ENCODE measurements at regions not wholly inside any gene's neighbourhood (a gene's known extent, or its start where the extent isn't known, plus 50 kb on each side); places are given as distances from the start of the nearest gene placed in this dataset.

DNA sequence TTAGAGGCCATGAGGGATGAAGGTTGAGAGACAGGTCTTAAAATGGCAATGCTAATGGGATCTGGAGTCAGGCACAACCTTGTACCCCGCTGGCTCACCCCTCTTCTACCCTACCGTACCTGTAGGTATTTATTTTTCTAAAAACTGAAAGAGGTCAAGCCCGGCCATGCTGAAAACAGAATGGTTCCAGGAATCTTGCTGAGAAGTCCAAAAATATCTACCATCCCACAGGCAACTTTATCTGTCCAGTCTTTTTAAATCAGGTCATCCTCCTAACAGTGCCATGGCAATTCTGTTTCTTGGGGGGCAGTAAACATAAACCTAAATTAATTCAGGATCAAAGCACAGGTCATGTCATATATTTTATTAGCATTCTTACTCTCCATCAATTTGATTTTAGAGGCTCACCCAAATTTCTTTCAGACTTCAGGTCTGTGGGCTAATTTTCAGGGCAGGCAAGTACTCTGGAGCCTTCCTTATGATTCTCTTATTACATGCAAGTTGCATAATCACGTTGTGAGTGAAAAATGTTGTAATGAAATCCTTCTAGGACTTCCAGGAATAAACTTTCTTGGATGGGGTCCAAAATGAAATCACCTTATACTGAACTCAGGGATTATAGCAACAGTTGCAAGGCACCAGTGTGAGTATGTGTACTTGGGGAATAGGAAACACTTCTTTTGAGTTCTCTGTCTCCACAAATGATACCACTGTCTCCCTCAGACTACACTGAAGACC, 102.7 kb upstream of the NREP start:
- no peak overlapping the region for H2BK15ac ChIP-seq (ENCODE audit: low read length)
- no peak overlapping the region for H3K14ac ChIP-seq (ENCODE audit: low read length)
- H3K27ac ChIP-seq (replicated peaks; ENCODE audit: low read length), result no peak overlapping the region
- H3K9me3 ChIP-seq (replicated peaks in 1 of 2; ENCODE audit: control insufficient read depth in 2 of 2, insufficient read depth in 1 of 2, low read depth in 1 of 2, low read length in 2 of 2), result no peaks in the 10 kb centered on the region
- no peak overlapping the region for H3K9ac ChIP-seq (ENCODE audit: low read depth, low read length, poor library complexity)
- H3K36me3 ChIP-seq (replicated peaks in 1 of 2; ENCODE audit: control insufficient read depth in 2 of 2, insufficient read depth in 2 of 2, low read length in 2 of 2), result no peaks in the 10 kb centered on the region
- no peak overlapping the region for H4K91ac ChIP-seq (ENCODE audit: low read depth, low read length, poor library complexity)
- no peak overlapping the region for H3K4me2 ChIP-seq (ENCODE audit: insufficient read depth, low read length, poor library complexity, severe bottlenecking)
- H3K4me1 ChIP-seq (ENCODE audit: control insufficient read depth in 2 of 2, insufficient read depth in 1 of 2, low read depth in 1 of 2, low read length in 2 of 2), result peaks cover 5 to 9% of the 10 kb centered on the region in 2 donors
- H2BK5ac ChIP-seq (ENCODE audit: low read length), result no peak overlapping the region
- H2BK120ac ChIP-seq (ENCODE audit: low read depth, low read length), result no peak overlapping the region
- no peak overlapping the region for H3K18ac ChIP-seq (ENCODE audit: low read length)
- no peak for DNase-seq (ENCODE audit: low spot score)
- no CpG with 5 or more reads among the region's 4 CpGs for WGBS, 2 donors (ENCODE audit: extremely low coverage in 2 of 2, insufficient read length in 2 of 2, insufficient replicate concordance in 1 of 2)
- H2AK5ac ChIP-seq (ENCODE audit: low read depth, low read length), result no peak overlapping the region
- H3K4ac ChIP-seq (ENCODE audit: low read length), result no peak overlapping the region
- no peak overlapping the region for H4K8ac ChIP-seq (ENCODE audit: low read depth, low read length)
- H3K4me3 ChIP-seq (ENCODE audit: low read length in 2 of 2), result no peak overlapping the region
- H3K23ac ChIP-seq (ENCODE audit: low read depth, low read length, poor library complexity), result no peak overlapping the region
- H2BK12ac ChIP-seq (ENCODE audit: low read length), result no peak overlapping the region
- peaks cover 0 to 5% (median 0%) of the 10 kb centered on the region in 3 experiments for H3K27me3 ChIP-seq (ENCODE audit: control insufficient read depth in 3 of 3, insufficient read depth in 3 of 3, low read depth in 1 of 3, low read length in 3 of 3)
- H3K79me1 ChIP-seq (ENCODE audit: low read depth, low read length), result no peaks in the 10 kb centered on the region
- H2AFZ ChIP-seq (ENCODE audit: low read length), result no peak overlapping the region

GRCh38 chr5:111859031-111859430, 102.0 kb upstream of the NREP start:
- H3K4me3 ChIP-seq (ENCODE audit: low read length in 2 of 2), result no peak overlapping the region
- H3K23ac ChIP-seq (ENCODE audit: low read depth, low read length, poor library complexity), result no peak overlapping the region
- H2BK5ac ChIP-seq (ENCODE audit: low read length), result no peak overlapping the region
- no peak overlapping the region for H3K14ac ChIP-seq (ENCODE audit: low read length)
- H3K36me3 ChIP-seq (replicated peaks in 1 of 2; ENCODE audit: control insufficient read depth in 2 of 2, insufficient read depth in 2 of 2, low read length in 2 of 2), result no peaks in the 10 kb centered on the region
- peaks cover 5 to 9% of the 10 kb centered on the region in 2 donors for H3K4me1 ChIP-seq (ENCODE audit: control insufficient read depth in 2 of 2, insufficient read depth in 1 of 2, low read depth in 1 of 2, low read length in 2 of 2)
- H3K9ac ChIP-seq (ENCODE audit: low read depth, low read length, poor library complexity), result no peak overlapping the region
- H3K9me3 ChIP-seq (replicated peaks in 1 of 2; ENCODE audit: control insufficient read depth in 2 of 2, insufficient read depth in 1 of 2, low read depth in 1 of 2, low read length in 2 of 2), result no peaks in the 10 kb centered on the region
- no peak overlapping the region for H3K27ac ChIP-seq (replicated peaks; ENCODE audit: low read length)
- no peak overlapping the region for H4K8ac ChIP-seq (ENCODE audit: low read depth, low read length)
- no peak overlapping the region for H2AK5ac ChIP-seq (ENCODE audit: low read depth, low read length)
- no peak overlapping the region for H4K91ac ChIP-seq (ENCODE audit: low read depth, low read length, poor library complexity)
- no peak overlapping the region for H2BK120ac ChIP-seq (ENCODE audit: low read depth, low read length)
- H3K79me1 ChIP-seq (ENCODE audit: low read depth, low read length), result no peaks in the 10 kb centered on the region
- peaks cover 0 to 5% (median 0%) of the 10 kb centered on the region in 3 experiments for H3K27me3 ChIP-seq (ENCODE audit: control insufficient read depth in 3 of 3, insufficient read depth in 3 of 3, low read depth in 1 of 3, low read length in 3 of 3)
- no peak overlapping the region for H3K18ac ChIP-seq (ENCODE audit: low read length)
- no peak overlapping the region for H2BK12ac ChIP-seq (ENCODE audit: low read length)
- no peak overlapping the region for H2BK15ac ChIP-seq (ENCODE audit: low read length)
- no peak overlapping the region for H3K4me2 ChIP-seq (ENCODE audit: insufficient read depth, low read length, poor library complexity, severe bottlenecking)
- DNase-seq (ENCODE audit: low spot score), result no peak
- no peak overlapping the region for H3K4ac ChIP-seq (ENCODE audit: low read length)
- H2AFZ ChIP-seq (ENCODE audit: low read length), result no peak overlapping the region

DNA sequence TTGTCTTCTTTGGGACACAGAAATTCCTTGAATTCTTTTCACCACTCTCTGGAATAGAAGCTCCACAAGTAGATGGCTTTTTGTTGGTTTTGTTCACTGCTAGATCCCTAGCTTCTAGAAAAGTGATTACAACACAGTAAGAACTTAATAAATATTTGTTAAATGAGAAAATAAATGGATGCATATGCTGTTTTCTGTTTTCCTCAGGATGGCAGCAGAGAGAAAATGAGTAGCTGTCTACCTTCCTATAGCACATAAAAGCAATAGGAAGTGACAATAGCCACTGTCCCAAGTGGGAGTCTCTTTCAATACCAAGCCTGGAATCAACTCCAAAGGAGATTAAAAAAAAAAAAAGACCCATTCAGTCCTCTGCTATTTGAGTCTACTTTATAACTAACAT, 100.6 kb upstream of the NREP start:
- Histone ChIP-seq H3K36me3 (replicated peaks in 1 of 2; ENCODE audit: control insufficient read depth in 2 of 2, insufficient read depth in 2 of 2, low read length in 2 of 2) (no peaks in the 10 kb centered on the region), H3K9me3 (replicated peaks in 1 of 2; ENCODE audit: control insufficient read depth in 2 of 2, insufficient read depth in 1 of 2, low read depth in 1 of 2, low read length in 2 of 2) (no peaks in the 10 kb centered on the region)
- no peak for DNase-seq (ENCODE audit: low spot score)

DNA sequence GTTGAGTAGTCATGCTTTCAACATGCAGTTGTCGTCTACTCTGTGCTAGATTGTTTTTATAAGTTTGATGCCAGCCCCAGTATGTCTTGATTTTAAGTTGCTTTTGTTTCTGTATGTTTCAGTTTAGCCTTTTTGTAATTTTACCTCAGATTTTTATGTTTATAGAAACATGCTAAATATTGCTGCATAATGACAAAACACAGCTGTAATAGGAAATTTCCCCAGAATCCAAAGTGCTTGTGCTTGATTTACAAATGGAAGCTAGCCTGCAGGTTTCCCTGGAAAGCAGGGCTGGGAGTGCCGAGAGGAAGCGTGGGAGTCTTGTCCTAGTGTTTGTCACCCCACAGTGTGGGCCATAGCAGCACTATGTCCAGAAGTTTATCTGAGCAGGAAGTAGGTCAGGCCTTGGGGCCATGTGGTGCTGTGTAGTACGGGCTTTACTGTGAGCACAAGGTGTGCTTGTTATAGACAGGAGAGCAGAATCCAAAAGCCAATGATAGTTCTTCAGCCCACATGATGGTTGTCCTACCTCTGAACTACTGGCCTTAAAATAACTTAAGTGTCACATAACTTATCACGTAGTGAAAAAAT, 100.0 kb upstream of the NREP start:
- Histone ChIP-seq H2BK15ac (ENCODE audit: low read length) (no peak overlapping the region), H3K4ac (ENCODE audit: low read length) (no peak overlapping the region), H3K27ac (replicated peaks; ENCODE audit: low read length) (no peak overlapping the region), H3K27me3 (ENCODE audit: control insufficient read depth in 3 of 3, insufficient read depth in 3 of 3, low read depth in 1 of 3, low read length in 3 of 3) (peaks cover 0 to 5% (median 0%) of the 10 kb centered on the region in 3 experiments), H2BK12ac (ENCODE audit: low read length) (no peak overlapping the region), H3K4me1 (ENCODE audit: control insufficient read depth in 2 of 2, insufficient read depth in 1 of 2, low read depth in 1 of 2, low read length in 2 of 2) (peaks cover 5 to 9% of the 10 kb centered on the region in 2 donors), H3K14ac (ENCODE audit: low read length) (no peak overlapping the region), H3K18ac (ENCODE audit: low read length) (peak overlapping the region; percentile 68), H4K91ac (ENCODE audit: low read depth, low read length, poor library complexity) (no peak overlapping the region), H3K9me3 (replicated peaks in 1 of 2; ENCODE audit: control insufficient read depth in 2 of 2, insufficient read depth in 1 of 2, low read depth in 1 of 2, low read length in 2 of 2) (no peaks in the 10 kb centered on the region), H2AFZ (ENCODE audit: low read length) (no peak overlapping the region), H2AK5ac (ENCODE audit: low read depth, low read length) (no peak overlapping the region), H3K4me3 (ENCODE audit: low read length in 2 of 2) (no peak overlapping the region), H3K9ac (ENCODE audit: low read depth, low read length, poor library complexity) (no peak overlapping the region), H4K8ac (ENCODE audit: low read depth, low read length) (no peak overlapping the region), H3K79me1 (ENCODE audit: low read depth, low read length) (no peaks in the 10 kb centered on the region), H3K4me2 (ENCODE audit: insufficient read depth, low read length, poor library complexity, severe bottlenecking) (no peak overlapping the region), H2BK5ac (ENCODE audit: low read length) (no peak overlapping the region), H3K23ac (ENCODE audit: low read depth, low read length, poor library complexity) (no peak overlapping the region), H3K36me3 (replicated peaks in 1 of 2; ENCODE audit: control insufficient read depth in 2 of 2, insufficient read depth in 2 of 2, low read length in 2 of 2) (no peaks in the 10 kb centered on the region), H2BK120ac (ENCODE audit: low read depth, low read length) (no peak overlapping the region)
- DNase-seq (ENCODE audit: low spot score), result no peak
- no CpG with 5 or more reads among the region's 5 CpGs for WGBS, 2 donors (ENCODE audit: extremely low coverage in 2 of 2, insufficient read length in 2 of 2, insufficient replicate concordance in 1 of 2)

More for the DNA sequence above, 100.6 kb upstream of the NREP start:
- Histone ChIP-seq H3K79me1 (ENCODE audit: low read depth, low read length) (no peaks in the 10 kb centered on the region), H3K4me3 (ENCODE audit: low read length in 2 of 2) (no peak overlapping the region), H3K4me1 (ENCODE audit: control insufficient read depth in 2 of 2, insufficient read depth in 1 of 2, low read depth in 1 of 2, low read length in 2 of 2) (peaks cover 5 to 9% of the 10 kb centered on the region in 2 donors), H3K9ac (ENCODE audit: low read depth, low read length, poor library complexity) (no peak overlapping the region), H3K23ac (ENCODE audit: low read depth, low read length, poor library complexity) (no peak overlapping the region), H2AK5ac (ENCODE audit: low read depth, low read length) (no peak overlapping the region), H2BK15ac (ENCODE audit: low read length) (no peak overlapping the region), H3K27me3 (ENCODE audit: control insufficient read depth in 3 of 3, insufficient read depth in 3 of 3, low read depth in 1 of 3, low read length in 3 of 3) (peaks cover 0 to 5% (median 0%) of the 10 kb centered on the region in 3 experiments), H2BK12ac (ENCODE audit: low read length) (no peak overlapping the region), H3K14ac (ENCODE audit: low read length) (no peak overlapping the region), H3K18ac (ENCODE audit: low read length) (no peak overlapping the region), H3K27ac (replicated peaks; ENCODE audit: low read length) (no peak overlapping the region), H4K8ac (ENCODE audit: low read depth, low read length) (no peak overlapping the region), H3K4me2 (ENCODE audit: insufficient read depth, low read length, poor library complexity, severe bottlenecking) (no peak overlapping the region), H3K4ac (ENCODE audit: low read length) (no peak overlapping the region), H2BK120ac (ENCODE audit: low read depth, low read length) (no peak overlapping the region), H2AFZ (ENCODE audit: low read length) (no peak overlapping the region), H2BK5ac (ENCODE audit: low read length) (no peak overlapping the region), H4K91ac (ENCODE audit: low read depth, low read length, poor library complexity) (no peak overlapping the region)
